ENCODE measurements at regions not wholly inside any gene's neighbourhood (a gene's known extent, or its start where the extent isn't known, plus 50 kb on each side); places are given as distances from the start of the nearest gene placed in this dataset.
A peak's percentile ranks its signal among the peaks of the same experiment; 100 is the strongest.

DNA sequence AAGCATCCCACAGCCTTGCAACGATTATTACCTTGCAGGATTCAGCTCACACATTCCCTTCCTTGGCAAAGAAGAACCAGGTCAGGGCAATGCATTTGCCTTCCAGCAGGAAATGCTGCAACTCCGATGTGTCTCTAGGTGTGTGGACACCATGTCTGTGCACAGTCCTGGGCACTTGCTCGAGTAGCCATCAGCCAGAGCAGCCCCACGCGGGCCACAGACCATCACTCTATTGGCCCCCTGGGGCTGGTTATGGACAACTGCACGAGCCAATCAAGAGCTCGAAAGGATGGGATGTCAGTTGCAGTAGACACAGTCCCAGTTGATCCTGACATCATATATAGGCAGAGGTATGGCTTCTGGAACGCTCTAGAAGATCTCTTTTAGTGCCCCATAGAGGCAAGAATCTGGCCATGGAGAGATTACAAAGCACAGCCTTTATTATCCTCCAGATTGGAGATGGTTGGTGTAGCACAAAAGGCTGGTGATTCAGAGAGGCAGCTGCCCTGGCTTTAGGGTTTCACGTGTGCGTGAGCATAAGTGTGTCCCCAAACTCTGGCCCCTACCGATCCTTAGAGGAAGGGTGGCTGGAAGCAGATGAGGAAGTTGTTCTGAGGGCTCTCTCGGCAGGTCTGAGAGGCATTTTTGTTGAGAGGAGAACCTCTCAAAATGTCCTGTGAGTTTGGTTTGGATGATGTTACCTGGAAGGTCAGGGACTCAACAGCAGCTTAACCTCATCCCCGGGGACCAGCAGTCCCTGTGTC lies 403.8 kb downstream of the SEC14L1 start:
- no peaks in the 10 kb centered on the region for H3K9me3 ChIP-seq
- H3K27me3 ChIP-seq, result peaks cover 0 to 12% (median 0%) of the 10 kb centered on the region in 4 donors
- DNase-seq (ENCODE audit: extremely low spot score), result no peak
- H3K27ac ChIP-seq (replicated peaks in 1 of 4), result no peak overlapping the region
- TF ChIP-seq EP300 (IDR thresholded peaks at IDR 0.05), result no peak
- no peak for TF ChIP-seq POLR2AphosphoS5 (IDR thresholded peaks at IDR 0.05)
- no peak for TF ChIP-seq CTCF (IDR thresholded peaks at IDR 0.05)
- no peak for TF ChIP-seq POLR2A (IDR thresholded peaks at IDR 0.05; ENCODE audit: low read depth)
- peaks cover 16 to 44% (median 41%) of the 10 kb centered on the region in 4 donors for H3K4me1 ChIP-seq
- H3K4me3 ChIP-seq, result no peak overlapping the region
- intact Hi-C loops (cut with DNase I), result loop anchor here (5.0 kb wide), 1 partner anchor 468 kb away; no protein-coding TSS in a partner anchor
- H3K36me3 ChIP-seq, result no peaks in the 10 kb centered on the region
- WGBS, result 89% methylated on average over 10 of the region's 13 CpGs

- peak overlapping the region; percentile 36 to 50 (median 42) for H3K4me3 ChIP-seq
- no peaks in the 10 kb centered on the region for H3K27me3 ChIP-seq
- no peaks in the 10 kb centered on the region for H3K36me3 ChIP-seq
- DNase-seq (ENCODE audit: extremely low spot score), result no peak
- intact Hi-C loops (cut with DNase I), result no loop called here
- peak overlapping the region; percentile 57 to 67 (median 64) for H3K27ac ChIP-seq (replicated peaks in 1 of 4)
- H3K4me1 ChIP-seq, result peaks cover 16 to 49% (median 44%) of the 10 kb centered on the region in 4 donors
- no peaks in the 10 kb centered on the region for H3K9me3 ChIP-seq
- TF ChIP-seq CTCF (IDR thresholded peaks at IDR 0.05), result peak in 1 of 3 experiments; percentile 6
- TF ChIP-seq EP300 (IDR thresholded peaks at IDR 0.05), result no peak
- WGBS, result 25% methylated on average over 12 of the region's 13 CpGs
These were observed 406.0 kb downstream of the SEC14L1 start for GRCh38 chr17:77546772-77547241.

GRCh38 chr17:77548967-77549366 lies 408.2 kb downstream of the SEC14L1 start:
- TF ChIP-seq CTCF (IDR thresholded peaks at IDR 0.05) (no peak), EP300 (IDR thresholded peaks at IDR 0.05) (no peak), POLR2AphosphoS5 (IDR thresholded peaks at IDR 0.05) (no peak), POLR2A (IDR thresholded peaks at IDR 0.05; ENCODE audit: low read depth) (no peak)
- intact Hi-C loops (cut with DNase I), result no loop called here
- DNase-seq (ENCODE audit: extremely low spot score), result no peak
- Histone ChIP-seq H3K9me3 (no peaks in the 10 kb centered on the region), H3K36me3 (no peaks in the 10 kb centered on the region), H3K27me3 (no peaks in the 10 kb centered on the region), H3K4me1 (peaks cover 4 to 39% (median 33%) of the 10 kb centered on the region in 4 donors), H3K27ac (replicated peaks in 1 of 4) (no peak overlapping the region), H3K4me3 (no peak overlapping the region)
- WGBS, result 100% methylated on average over 3 of the region's 5 CpGs

GRCh38 chr17:77549726-77550366 lies 408.7 kb upstream of the TNRC6C start:
- no peak for TF ChIP-seq EP300 (IDR thresholded peaks at IDR 0.05)
- TF ChIP-seq POLR2A (IDR thresholded peaks at IDR 0.05; ENCODE audit: low read depth), result no peak
- no peak for TF ChIP-seq POLR2AphosphoS5 (IDR thresholded peaks at IDR 0.05)
- TF ChIP-seq CTCF (IDR thresholded peaks at IDR 0.05), result no peak
- 81% methylated on average over 9 of the region's 10 CpGs for WGBS
- Histone ChIP-seq H3K9me3 (no peaks in the 10 kb centered on the region), H3K36me3 (no peaks in the 10 kb centered on the region), H3K4me3 (no peak overlapping the region), H3K4me1 (peaks cover 5 to 44% (median 38%) of the 10 kb centered on the region in 4 donors), H3K27ac (replicated peaks in 1 of 4) (no peak overlapping the region), H3K27me3 (no peaks in the 10 kb centered on the region)
- DNase-seq (ENCODE audit: extremely low spot score), result no peak
- intact Hi-C loops (cut with DNase I), result no loop called here
